ENCODE measurements at regions not wholly inside any gene's neighbourhood (a gene's known extent, or its start where the extent isn't known, plus 50 kb on each side); places are given as distances from the start of the nearest gene placed in this dataset.

- TF ChIP-seq CTCF (IDR thresholded peaks at IDR 0.05) (no peak), EZH2 (IDR thresholded peaks at IDR 0.05; ENCODE audit: borderline replicate concordance, insufficient read depth, low read depth, low read length, poor library complexity, severe bottlenecking) (no peak)
Observed at GRCh38 chr10:36087006-36088005, 445.2 kb upstream of the FZD8 start.

Data from B cell (primary cell).